ENCODE measurements at regions not wholly inside any gene's neighbourhood (a gene's known extent, or its start where the extent isn't known, plus 50 kb on each side); places are given as distances from the start of the nearest gene placed in this dataset.

GRCh38 chr2:128735296-128735960 lies 416.8 kb upstream of the HS6ST1 start:
- DNase-seq (no peak), ATAC-seq (no peak)
- Histone ChIP-seq H3K36me3 (no peaks in the 10 kb centered on the region), H3K9me3 (no peaks in the 10 kb centered on the region), H3K27me3 (peaks cover 0 to 43% of the 10 kb centered on the region in 2 donors), H3K4me1 (peaks cover 4 to 46% of the 10 kb centered on the region in 2 donors), H3K4me3 (no peak overlapping the region), H3K27ac (peak overlapping the region in 1 of 2 donors; percentile 68)
- intact Hi-C loops (cut with DNase I) = no loop called here
- TF ChIP-seq CTCF (IDR thresholded peaks at IDR 0.05) = no peak

- Histone ChIP-seq H3K9me3 (no peaks in the 10 kb centered on the region), H3K36me3 (no peaks in the 10 kb centered on the region), H3K4me1 (peaks cover 4 to 46% of the 10 kb centered on the region in 2 donors), H3K27me3 (peaks cover 0 to 43% of the 10 kb centered on the region in 2 donors), H3K27ac (no peak overlapping the region), H3K4me3 (peak overlapping the region in 1 of 2 donors; percentile 32)
- no peak for DNase-seq
- intact Hi-C loops (cut with DNase I) = no loop called here
- TF ChIP-seq CTCF (IDR thresholded peaks at IDR 0.05) = no peak
- ATAC-seq = no peak
These were observed 417.5 kb upstream of the HS6ST1 start for GRCh38 chr2:128736046-128736688.

- H3K27ac ChIP-seq = no peak overlapping the region
- TF ChIP-seq CTCF (IDR thresholded peaks at IDR 0.05) = peak; percentile 97 to 99
- peak; percentile 90 for ATAC-seq
- DNase-seq = peak; percentile 77 to 93 (median 85)
- intact Hi-C loops (cut with DNase I) = no loop called here
- peak overlapping the region; percentile 14 to 32 for H3K4me3 ChIP-seq
- no peaks in the 10 kb centered on the region for H3K9me3 ChIP-seq
- H3K27me3 ChIP-seq = peaks cover 0 to 43% of the 10 kb centered on the region in 2 donors
- H3K36me3 ChIP-seq = no peaks in the 10 kb centered on the region
- H3K4me1 ChIP-seq = peaks cover 4 to 46% of the 10 kb centered on the region in 2 donors
These were observed 418.2 kb upstream of the HS6ST1 start for GRCh38 chr2:128736689-128737545.

- intact Hi-C loops (cut with DNase I) = no loop called here
- Histone ChIP-seq H3K36me3 (no peaks in the 10 kb centered on the region), H3K9me3 (no peaks in the 10 kb centered on the region), H3K27ac (no peak overlapping the region), H3K4me1 (peaks cover 4 to 45% of the 10 kb centered on the region in 2 donors), H3K27me3 (peaks cover 0 to 43% of the 10 kb centered on the region in 2 donors), H3K4me3 (no peak overlapping the region)
- DNase-seq (no peak), ATAC-seq (no peak)
- no peak for TF ChIP-seq CTCF (IDR thresholded peaks at IDR 0.05)
These were observed 418.8 kb upstream of the HS6ST1 start for GRCh38 chr2:128737546-128737826.
